Right lobe of liver (tissue), 6 donors: ENCODE measurements at regions not wholly inside any gene's neighbourhood (a gene's known extent, or its start where the extent isn't known, plus 50 kb on each side); places are given as distances from the start of the nearest gene placed in this dataset.
"Not testable (repeated sequence)": the region's sequence is repeated elsewhere in the genome, so short reads cannot be mapped to it uniquely, and the experiment has no call there.

Experiments
- ATAC-seq, 4 donors: fragments of 200-7000 bp; cut with Tn5 transposase; one replicate each; pipeline ENCODE4 v1.9.1; 2020; ENCODE audit warnings: mild to moderate bottlenecking in 4 of 4, moderate library complexity in 4 of 4
- DNase-seq, 3 donors: peaks; one replicate each; pipeline ENCODE4 v3.0.0-alpha.2; 2020
- H3K27ac ChIP-seq, 3 donors: fragments of 200-600 bp; one replicate each; pipeline ENCODE4 v1.8.0; 2022
- H3K27me3 ChIP-seq, 2 donors: fragments of 200-600 bp; one replicate each; pipeline ENCODE4 v1.8.0; 2022
- H3K36me3 ChIP-seq, 4 donors: fragments of 200-600 bp; sonication (generic) in 1 of 4; one replicate each; pipeline versions ENCODE4 v1.5.1 to v1.8.0; 2017 to 2022; ENCODE audit warnings: control low read depth in 1 of 4
- H3K4me1 ChIP-seq, 4 donors: fragments of 200-600 bp; sonication (generic) in 1 of 4; one replicate each; pipeline versions ENCODE4 v1.5.1 to v1.8.0; 2017 to 2022; ENCODE audit warnings: control low read depth in 1 of 4
- H3K4me3 ChIP-seq, 3 donors: fragments of 200-600 bp; one replicate each; pipeline ENCODE4 v1.8.0; 2022
- H3K9me3 ChIP-seq, 4 donors: fragments of 200-600 bp; sonication (generic) in 1 of 4; one replicate each; pipeline versions ENCODE4 v1.5.1 to v1.8.0; 2017 to 2022; ENCODE audit warnings: control low read depth in 1 of 4
- POLR2A ChIP-seq: fragments of 450-650 bp; IDR thresholded peaks from one replicate; pipeline ENCODE4 v1.6.1; 2017; ENCODE audit warnings: antibody characterized with exemption, mild to moderate bottlenecking
- WGBS: methylation state at CpG from one replicate; pipeline ENCODE4 v1.1.6; 2018; ENCODE audit warnings: low coverage, low lambda C conversion rate; ENCODE audit not compliant: insufficient coverage; ENCODE audit errors: missing lambda C conversion rate; 5-methylcytosine and 5-hydroxymethylcytosine counted together
- intact Hi-C, 2 donors: fragments of 100-400 bp; cut with DNase I; formaldehyde crosslinking; loops; one replicate each; pipeline versions ENCODE4 v1.11.2 to v1.14.1; 2022
- TF ChIP-seq, protein P1 (sequence below), 4 donors: fragments of 200-600 bp in 3 of 4; fragments of 450-650 bp in 1 of 4; IDR thresholded peaks; one replicate each; pipeline versions ENCODE4 v1.5.1 to v1.8.0; 2016 to 2022; ENCODE audit warnings: antibody characterized with exemption in 4 of 4, mild to moderate bottlenecking in 2 of 4
- donor health status: DM: no; HTN: yes; CAD: no.
- donor health status: DM: no; HTN: no; CAD: no.
- donor health status: DM: no; HTN: no; CAD: no.
- donor health status: DM: no; HTN: yes; CAD: no.
- donor health status: DM: no; HTN: yes; CAD: no.

DNA sequence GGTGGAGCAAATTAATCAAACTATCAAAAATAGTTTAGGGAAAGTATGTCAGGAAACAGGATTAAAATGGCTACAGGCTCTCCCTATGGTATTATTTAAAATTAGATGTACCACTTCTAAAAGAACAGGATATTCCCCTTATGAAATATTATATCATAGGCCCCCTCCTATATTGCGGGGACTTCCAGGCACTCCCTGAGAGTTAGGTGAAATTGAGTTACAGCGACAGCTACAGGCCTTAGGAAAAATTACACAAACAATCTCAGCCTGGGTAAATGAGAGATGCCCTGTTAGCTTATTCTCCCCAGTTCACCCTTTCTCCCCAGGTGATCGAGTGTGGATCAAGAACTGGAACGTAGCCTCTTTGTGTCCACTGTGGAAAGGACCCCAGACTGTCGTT lies 86.7 kb upstream of the DEFB108B start:
- H3K4me3 ChIP-seq, H3K4me1 ChIP-seq, H3K27ac ChIP-seq, H3K27me3 ChIP-seq, H3K36me3 ChIP-seq, H3K9me3 ChIP-seq, ATAC-seq, intact Hi-C loops, DNase-seq: not testable (repeated sequence)
- 18% methylated on average over 3 of the region's 5 CpGs for WGBS
- TF ChIP-seq, protein P1, sequence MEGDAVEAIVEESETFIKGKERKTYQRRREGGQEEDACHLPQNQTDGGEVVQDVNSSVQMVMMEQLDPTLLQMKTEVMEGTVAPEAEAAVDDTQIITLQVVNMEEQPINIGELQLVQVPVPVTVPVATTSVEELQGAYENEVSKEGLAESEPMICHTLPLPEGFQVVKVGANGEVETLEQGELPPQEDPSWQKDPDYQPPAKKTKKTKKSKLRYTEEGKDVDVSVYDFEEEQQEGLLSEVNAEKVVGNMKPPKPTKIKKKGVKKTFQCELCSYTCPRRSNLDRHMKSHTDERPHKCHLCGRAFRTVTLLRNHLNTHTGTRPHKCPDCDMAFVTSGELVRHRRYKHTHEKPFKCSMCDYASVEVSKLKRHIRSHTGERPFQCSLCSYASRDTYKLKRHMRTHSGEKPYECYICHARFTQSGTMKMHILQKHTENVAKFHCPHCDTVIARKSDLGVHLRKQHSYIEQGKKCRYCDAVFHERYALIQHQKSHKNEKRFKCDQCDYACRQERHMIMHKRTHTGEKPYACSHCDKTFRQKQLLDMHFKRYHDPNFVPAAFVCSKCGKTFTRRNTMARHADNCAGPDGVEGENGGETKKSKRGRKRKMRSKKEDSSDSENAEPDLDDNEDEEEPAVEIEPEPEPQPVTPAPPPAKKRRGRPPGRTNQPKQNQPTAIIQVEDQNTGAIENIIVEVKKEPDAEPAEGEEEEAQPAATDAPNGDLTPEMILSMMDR (IDR thresholded peaks at IDR 0.05): peak in 1 of 4 donors; percentile 22

DNA sequence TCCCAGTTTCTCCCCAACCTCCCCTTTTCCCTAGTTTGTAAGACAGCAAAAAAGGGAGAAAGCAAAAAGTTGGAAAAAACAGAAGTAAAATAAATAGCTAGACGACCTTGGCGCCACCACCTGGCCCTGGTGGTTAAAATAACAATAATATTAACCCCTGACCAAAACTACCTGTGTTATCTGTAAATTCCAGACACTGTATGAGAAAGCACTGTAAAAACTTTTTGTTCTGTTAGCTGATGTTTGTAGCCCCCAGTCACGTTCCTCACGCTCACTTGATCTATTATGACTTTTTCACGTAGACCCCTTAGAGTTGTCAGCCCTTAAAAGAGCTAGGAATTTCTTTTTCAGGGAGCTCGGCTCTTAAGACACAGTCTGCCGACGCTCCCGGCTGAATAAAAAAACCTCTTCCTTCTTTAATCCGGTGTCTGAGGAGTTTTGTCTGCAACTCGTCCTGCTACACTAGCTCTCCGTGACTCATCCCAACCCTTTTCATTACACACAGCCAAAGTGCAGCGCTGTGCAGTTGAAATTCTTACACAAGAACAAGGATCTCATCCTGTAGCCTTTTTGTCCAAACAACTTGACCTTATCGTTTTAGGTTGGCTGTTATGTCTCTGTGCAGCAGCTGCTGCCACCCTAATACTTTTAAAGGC lies 83.9 kb upstream of the DEFB108B start:
- intact Hi-C loops, H3K27me3 ChIP-seq, H3K4me1 ChIP-seq, DNase-seq, H3K36me3 ChIP-seq, H3K4me3 ChIP-seq, ATAC-seq, H3K27ac ChIP-seq, H3K9me3 ChIP-seq: not testable (repeated sequence)
- 54% methylated on average over 13 of the region's 14 CpGs for WGBS

DNA sequence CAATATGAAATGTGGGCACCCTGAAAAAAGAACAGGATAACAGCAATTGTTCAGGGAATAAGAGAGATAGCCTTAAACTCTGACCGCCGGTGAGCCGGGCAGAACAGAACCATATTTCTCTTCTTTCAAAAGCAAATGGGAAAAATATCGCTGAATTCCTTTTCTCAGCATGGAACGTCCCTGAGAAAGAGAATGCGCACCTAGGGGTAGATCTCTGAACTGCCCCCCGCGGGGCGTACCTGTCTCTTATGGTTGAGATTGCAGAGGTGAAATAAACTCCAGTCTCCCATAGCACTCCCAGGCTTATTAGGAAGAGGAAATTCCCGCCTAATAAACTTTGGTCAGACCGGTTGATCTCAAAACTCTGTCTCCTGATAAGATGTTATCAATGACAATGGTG lies 82.1 kb upstream of the DEFB108B start:
- ATAC-seq, H3K36me3 ChIP-seq, H3K4me1 ChIP-seq, H3K27ac ChIP-seq, H3K27me3 ChIP-seq, H3K4me3 ChIP-seq, intact Hi-C loops, DNase-seq, H3K9me3 ChIP-seq: not testable (repeated sequence)
- 58% methylated on average over 6 of the region's 11 CpGs for WGBS

DNA sequence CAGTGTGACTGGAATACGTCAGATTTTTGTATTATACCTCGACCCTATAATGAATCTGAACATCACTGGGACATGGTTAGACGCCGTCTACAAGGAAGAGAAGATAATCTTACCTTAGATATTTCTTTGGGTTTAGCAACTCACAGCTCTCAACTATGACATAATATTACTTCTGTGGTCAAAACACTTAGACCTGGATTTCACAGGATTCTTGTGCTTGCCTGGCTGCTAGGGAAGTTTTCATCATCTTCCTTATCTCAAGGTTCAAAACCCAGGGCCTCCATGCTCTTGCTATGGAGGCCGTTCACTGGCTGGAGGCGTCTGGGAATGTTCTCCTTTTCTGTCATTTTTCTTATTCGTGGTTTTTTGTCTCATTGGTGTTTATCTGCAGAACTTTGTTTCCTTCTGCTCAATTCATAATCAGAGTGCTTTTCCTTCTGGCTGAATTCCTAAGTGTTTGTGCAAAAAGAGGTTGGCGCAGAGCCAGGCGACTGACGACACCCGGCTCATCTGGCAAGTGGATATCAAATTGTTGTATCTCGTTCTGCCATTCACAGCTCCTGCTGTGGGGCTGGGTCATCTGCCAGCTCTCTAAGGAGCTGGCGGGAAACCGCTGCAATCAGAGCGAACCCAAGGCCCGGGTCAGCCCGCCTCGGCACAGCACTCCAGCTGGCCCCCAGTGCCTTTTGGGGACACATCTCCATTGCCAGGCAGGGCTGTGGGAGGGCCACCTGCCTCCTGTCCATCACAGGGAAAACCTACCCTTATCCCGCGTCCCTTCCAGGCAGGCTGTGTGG lies 68.1 kb upstream of the DEFB108B start:
- intact Hi-C loops, H3K9me3 ChIP-seq: not testable (repeated sequence)
- WGBS: 33% methylated on average over 17 of the region's 20 CpGs

DNA sequence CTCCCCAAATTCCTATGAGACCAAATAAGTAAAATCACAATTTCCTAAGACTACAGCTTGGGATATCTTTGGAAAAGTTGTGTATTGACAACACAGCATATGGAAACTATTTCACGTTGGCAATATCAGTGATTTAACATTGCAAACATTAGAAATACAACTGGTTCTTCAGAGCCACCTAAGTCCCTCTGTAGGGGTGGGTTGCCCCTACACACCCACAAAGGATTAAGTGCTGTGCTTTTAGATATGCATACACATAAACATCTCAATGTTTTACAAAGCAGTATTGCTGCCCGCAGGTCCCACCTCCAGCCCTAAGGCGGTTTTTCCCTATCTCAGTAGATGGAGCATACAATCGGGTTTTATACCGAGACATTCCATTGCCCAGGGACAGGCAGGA lies 66.0 kb upstream of the DEFB108B start:
- DNase-seq, H3K9me3 ChIP-seq, ATAC-seq, H3K4me1 ChIP-seq, H3K27ac ChIP-seq, H3K4me3 ChIP-seq, H3K36me3 ChIP-seq, intact Hi-C loops, H3K27me3 ChIP-seq: not testable (repeated sequence)
- WGBS: 88% methylated on average over 1 of the region's 5 CpGs

More for the DNA sequence above, 68.1 kb upstream of the DEFB108B start:
- ATAC-seq, H3K4me3 ChIP-seq, H3K36me3 ChIP-seq, H3K27me3 ChIP-seq, H3K27ac ChIP-seq, H3K4me1 ChIP-seq: not testable (repeated sequence)
- peak in 1 of 3 donors; percentile 42 for DNase-seq

DNA sequence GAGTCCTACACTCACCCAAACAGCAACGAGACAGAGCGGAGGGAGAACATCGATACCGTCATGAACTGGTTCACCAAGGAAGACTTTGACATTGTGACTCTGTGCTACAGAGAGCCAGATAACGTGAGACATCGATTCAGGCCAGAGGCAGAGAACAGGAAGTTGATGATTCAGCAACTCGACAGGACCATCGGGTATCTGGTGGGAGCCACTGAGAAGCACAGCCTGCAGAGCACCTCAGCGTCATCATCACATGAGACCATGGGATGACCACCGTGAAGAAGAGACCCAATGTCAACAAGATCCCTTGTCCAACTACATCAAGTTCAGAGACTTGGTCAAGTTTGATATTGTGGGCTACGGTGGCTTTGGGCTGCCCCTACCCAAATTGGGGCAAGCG lies 60.8 kb upstream of the DEFB108B start:
- intact Hi-C loops, H3K9me3 ChIP-seq, H3K4me3 ChIP-seq, H3K36me3 ChIP-seq, H3K27me3 ChIP-seq, ATAC-seq, H3K4me1 ChIP-seq, H3K27ac ChIP-seq, DNase-seq: not testable (repeated sequence)
- 67% methylated on average over 8 of the region's 12 CpGs for WGBS

DNA sequence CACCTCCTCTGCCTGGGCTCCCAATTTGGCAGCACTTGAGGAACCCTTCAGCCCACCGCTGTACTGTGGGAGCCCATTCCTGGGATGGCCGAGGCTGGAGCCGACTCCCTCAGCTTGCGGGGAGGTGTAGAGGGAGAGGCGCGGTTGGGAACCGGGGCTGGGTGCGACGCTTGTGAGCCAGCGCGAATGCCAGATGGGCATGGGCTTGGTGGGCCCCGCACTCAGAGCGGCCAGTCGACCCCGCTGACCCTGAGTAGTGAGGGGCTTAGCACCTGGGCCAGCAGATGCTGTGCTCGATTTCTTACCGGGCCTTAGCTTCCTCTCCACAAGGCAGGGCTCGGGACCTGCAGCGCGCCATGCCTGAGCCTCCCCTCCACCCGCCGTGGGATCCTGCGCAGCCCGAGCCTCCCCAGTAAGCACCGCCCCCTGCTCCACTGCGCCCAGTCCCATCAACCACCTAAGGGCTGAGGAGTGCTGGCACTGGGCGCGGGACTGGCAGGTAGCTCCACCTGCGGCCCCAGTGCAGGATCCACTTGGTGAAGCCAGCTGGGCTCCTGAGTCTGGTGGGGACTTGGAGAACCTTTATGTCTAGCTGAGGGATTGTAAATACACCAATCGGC lies 58.3 kb upstream of the DEFB108B start:
- DNase-seq: no peak
- no peak overlapping the region for H3K27ac ChIP-seq
- no peak overlapping the region for H3K4me3 ChIP-seq
- intact Hi-C loops: no loop called here
- ATAC-seq: no peak
- no peaks in the 10 kb centered on the region for H3K9me3 ChIP-seq
- no peaks in the 10 kb centered on the region for H3K27me3 ChIP-seq
- TF ChIP-seq POLR2A: no peak
- TF ChIP-seq, protein P1 (IDR thresholded peaks at IDR 0.05): no peak
- no peaks in the 10 kb centered on the region for H3K36me3 ChIP-seq
- WGBS: no CpG with 5 or more reads among the region's 30 CpGs
- no peaks in the 10 kb centered on the region for H3K4me1 ChIP-seq

DNA sequence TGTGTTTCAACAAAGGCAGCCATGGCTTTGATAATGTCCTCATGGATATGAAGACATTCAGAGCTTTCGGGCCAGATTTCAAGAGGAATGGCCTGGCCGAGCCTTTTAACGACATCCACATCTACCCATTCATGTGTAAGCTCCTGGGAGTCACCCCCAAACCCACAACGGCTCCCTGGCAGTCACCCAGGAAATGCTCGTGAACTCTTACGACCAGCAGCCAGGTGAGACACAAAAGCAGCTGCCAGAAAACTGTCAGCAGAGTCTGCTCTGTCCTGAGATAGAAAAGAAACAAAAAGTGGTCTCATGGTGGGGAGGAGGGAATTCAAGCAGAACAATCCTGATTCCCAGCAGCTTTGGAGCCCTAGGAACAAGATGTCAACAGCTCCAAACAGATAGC lies 52.9 kb upstream of the DEFB108B start:
- H3K36me3 ChIP-seq, H3K27ac ChIP-seq, ATAC-seq, H3K4me3 ChIP-seq, H3K4me1 ChIP-seq, intact Hi-C loops, H3K27me3 ChIP-seq, DNase-seq, H3K9me3 ChIP-seq: not testable (repeated sequence)
- 38% methylated on average over 5 of the region's 6 CpGs for WGBS

DNA sequence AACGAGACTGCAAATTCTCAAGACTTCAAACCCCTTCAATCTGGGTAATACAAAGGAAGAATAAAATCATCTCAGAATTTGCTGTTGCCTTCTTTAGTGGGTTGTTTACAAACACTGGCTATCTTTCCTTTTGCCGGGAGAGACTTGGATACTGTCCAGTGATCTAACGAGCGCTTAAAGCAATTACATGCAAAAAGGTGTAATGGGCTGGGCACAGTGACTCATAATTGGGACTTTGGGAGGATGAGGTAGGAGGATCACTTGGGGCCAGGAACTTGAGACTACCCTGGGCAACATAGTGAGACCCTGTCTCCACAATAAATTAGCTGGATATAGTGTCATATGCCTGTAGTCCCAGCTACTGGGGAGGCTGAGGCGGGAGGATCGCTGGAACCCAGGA lies 52.2 kb upstream of the DEFB108B start:
- DNase-seq, H3K4me1 ChIP-seq, H3K27me3 ChIP-seq, H3K36me3 ChIP-seq, H3K4me3 ChIP-seq, intact Hi-C loops, H3K9me3 ChIP-seq, ATAC-seq, H3K27ac ChIP-seq: not testable (repeated sequence)
- 44% methylated on average over 2 of the region's 6 CpGs for WGBS
